NCI-H446 (cell line): ENCODE measurements at regions not wholly inside any gene's neighbourhood (a gene's known extent, or its start where the extent isn't known, plus 50 kb on each side); places are given as distances from the start of the nearest gene placed in this dataset.

Experiments
- DNase-seq, 2 experiments: peaks; one replicate each; lab custom pipeline; 2025; lab: John Stamatoyannopoulos, UW

DNA sequence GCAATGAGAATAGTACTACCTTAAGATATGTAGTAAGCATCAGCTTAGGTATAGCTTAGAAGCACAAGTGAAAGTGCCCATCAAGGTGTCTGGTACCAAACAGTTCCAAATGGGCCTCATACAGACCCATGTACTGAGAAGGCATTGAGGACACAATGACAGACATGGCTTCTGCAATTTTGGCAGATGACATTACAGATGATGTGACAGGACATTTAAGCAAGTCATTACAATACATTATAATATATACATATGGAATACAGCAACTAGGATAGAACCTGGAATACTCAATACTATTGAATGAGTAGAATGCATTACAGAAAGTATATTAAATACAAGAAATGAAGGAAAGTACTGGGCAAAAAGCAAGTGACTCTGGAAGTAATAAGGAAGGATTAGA is 256.4 kb downstream of the GXYLT1 start:
- no peak for DNase-seq

DNA sequence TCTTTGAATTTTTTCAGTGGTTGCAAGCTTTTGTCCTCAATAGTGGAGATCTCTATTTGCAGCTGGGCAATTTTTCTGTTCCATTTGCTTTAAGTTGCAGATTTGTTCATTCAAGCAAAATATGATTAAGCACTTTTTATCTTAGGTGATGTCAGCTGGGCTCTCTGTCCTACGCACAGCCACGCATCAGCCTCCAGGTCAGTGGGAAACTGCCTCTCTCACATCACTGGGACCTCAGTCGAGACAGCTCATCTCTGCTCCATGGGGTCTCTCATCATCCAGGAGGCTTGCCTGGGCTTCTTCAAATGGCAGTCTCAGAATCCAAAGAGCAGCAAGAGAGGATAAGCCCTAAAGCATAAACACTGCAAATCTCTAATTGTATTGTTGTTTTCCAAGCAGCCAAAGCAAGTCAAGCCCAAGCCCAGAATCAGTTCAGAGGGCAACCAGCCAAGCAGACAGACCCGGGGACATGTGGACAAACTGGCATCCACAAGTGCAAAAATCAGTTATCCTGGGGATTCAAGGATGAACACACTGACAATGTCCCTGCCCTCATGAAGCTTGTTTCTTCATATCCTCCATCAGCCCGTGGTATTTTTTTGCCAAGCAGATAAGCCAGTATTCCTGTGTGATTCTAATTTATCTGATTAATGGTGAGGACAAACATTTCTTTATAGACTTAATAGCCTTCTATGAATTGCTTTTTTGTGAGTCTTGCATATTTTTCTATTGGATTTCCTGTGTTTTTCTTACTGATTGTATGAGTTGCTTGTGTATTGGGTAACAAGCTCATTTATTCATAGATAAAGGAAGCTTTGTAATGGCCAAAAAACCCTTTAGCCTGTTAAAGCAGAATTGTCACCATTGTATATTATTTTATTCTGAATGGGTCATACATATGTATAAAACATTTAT is 262.5 kb downstream of the GXYLT1 start:
- DNase-seq, result no peak

DNA sequence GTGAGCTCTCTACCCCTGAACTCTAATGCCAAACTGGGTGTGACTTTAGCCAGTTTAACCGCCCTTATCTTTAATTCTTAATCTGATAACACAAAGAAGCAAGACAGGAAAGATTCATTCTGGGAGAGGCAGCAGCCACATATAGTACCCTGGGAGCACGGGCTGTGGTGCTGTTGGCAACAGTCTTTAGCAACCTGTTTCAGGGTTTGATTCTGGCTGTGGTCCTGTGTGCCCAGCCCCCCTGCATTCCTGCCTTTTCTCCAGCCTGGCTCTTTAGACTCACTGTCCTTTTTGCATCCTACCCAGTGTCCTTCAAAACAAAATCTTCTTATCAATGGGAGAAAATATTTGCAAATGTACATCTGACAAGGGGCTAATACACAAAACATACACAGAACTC is 275.2 kb downstream of the GXYLT1 start:
- no peak for DNase-seq

DNA sequence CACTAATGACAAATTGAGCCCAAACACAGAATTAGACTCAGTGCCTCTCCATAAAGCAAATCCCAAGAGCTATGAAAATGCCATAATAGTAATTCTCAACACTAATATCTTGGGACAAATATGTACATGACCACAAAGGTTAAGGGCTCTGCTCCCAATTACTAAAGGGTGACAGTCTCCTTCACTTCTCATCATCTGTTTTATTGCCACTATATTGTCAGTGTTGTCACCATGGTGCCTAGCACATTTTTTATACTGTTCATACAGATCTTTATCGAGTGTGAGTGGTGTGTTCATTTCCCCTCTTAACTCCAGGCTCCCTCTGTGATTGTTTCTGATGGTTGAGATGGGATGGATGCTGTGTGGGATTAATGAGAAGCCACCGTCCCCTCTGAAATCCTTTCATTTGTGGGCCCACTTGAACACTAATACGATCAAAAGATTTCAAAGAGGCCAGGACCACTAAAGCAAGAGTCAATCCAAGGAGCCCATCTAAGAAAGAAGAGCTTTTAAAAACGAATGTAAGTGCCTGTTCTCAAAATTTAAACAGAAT is 277.7 kb downstream of the GXYLT1 start:
- no peak for DNase-seq

- DNase-seq, result no peak
These were observed 288.4 kb downstream of the GXYLT1 start for GRCh38 chr12:41856228-41856627.

DNA sequence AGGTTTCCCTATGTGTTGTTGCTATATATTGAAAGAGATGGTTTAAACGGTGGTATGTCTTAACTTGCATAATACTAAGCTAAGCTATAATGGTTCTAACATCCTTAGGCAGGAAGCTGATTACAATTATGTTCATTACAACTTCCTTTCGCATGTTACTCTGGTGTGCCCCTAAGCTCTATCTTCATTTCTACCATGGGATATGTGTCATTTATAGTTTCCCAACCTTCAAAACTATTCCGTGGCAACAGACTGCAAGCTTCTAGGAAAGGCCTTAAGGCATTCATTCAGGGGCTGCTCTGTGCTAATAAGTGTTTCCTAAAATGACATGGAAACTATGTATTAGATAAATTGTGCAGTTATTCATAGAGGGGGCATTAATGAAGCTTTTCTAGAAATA is 294.6 kb downstream of the GXYLT1 start:
- DNase-seq, result no peak

DNA sequence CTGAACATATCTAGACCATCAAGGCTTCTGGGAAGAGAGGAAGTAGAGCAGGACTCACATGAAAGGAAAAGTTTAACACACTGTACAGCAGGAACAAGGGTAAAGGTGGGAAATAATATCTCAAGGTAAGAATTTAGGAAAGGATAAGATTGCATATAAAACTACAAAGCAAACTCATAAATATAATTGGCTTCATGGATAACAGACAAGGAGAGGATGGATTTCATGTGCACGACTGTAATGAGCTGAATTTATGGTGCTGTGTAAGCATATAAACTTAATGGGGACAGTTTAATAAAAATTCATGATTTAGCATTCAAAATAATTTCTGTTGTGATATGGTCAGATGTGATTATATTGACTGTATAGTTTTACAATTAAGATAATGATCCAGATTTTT is 298.0 kb downstream of the GXYLT1 start:
- no peak for DNase-seq

- DNase-seq, result no peak
These were observed 308.3 kb downstream of the GXYLT1 start for GRCh38 chr12:41836416-41836815.

DNA sequence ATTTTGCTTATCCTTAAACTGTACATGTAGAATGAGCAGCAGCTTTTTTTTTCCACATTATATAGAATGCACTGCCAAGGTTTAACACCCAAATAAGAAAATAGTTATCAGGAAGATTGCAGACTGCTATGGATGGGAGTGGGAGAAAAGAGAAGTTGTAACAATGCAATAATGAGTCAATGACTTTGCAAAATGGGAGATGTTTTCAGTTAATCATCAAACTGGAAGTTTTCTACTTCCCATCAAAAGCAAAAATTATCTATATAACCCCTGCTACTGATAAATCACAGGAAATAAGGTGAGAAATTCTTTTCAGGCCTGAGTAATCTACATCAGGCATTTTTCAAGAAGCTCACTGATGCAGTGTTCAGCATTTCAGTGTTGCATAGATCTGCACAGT is 309.1 kb downstream of the GXYLT1 start:
- no peak for DNase-seq

DNA sequence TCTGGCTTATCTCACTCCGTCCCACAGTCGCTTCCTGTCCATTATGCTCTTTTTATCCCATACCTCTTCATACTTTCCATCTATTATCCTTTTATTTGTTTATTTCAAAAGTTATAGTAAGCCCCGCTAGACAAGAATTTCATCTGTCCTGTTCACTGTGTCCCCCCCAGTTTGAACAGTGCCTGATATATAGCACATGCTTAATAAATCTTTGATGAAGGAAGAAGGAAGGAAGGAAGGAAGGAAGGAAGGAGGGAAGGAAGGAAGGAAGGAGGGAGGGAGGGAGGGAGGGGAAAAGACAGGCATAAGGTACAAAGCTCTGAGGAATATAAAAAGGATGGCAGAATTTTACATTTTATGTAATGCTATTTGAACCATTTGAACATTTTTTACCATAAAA is 324.7 kb downstream of the GXYLT1 start:
- no peak for DNase-seq

- DNase-seq, result no peak
These were observed 340.6 kb downstream of the GXYLT1 start for GRCh38 chr12:41804026-41804425.

- peak in 1 of 2 experiments; percentile 20 for DNase-seq
These were observed 341.9 kb downstream of the GXYLT1 start for GRCh38 chr12:41802803-41803202.

DNA sequence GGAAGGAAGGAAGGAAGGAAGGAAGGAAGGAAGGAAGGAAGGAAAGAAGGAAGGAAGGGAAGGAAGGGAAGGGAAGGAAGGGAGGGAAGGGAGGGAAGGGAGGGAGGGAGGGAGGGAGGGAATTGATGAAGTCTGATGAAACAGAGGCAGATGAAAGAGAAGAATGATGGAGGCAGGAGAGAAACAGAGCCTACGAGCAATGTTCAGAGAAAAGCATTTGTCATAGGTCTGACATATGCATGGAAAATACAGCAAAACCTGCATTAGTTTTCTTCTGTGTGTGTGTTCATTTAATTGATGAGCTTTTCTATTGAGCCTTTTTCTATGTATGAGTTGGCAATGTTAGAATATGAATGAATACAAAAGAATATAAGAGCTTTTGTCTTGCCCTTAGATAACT is 343.4 kb downstream of the GXYLT1 start:
- no peak for DNase-seq

DNA sequence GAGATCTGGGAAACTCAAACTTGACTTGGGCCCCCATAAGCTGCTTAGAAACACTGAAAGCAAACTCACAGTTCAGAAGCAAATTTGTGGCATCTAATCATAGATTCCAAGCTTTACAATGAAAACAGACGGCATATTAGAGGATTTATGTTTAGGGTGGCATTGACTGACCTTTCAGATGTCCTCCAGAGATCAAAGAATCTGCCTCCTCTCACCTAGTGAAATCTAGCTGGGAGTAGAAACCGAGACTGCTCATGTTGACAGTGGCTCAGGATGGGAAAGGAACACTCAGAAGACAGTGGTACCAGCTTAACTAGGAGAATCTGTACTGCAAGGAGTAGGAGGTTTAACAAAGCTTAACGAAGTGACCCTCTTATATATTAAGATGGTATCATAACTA is 345.0 kb downstream of the GXYLT1 start:
- DNase-seq, result no peak

GRCh38 chr12:41795910-41796309 is 348.8 kb downstream of the GXYLT1 start:
- peak in 1 of 2 experiments; percentile 23 for DNase-seq

DNA sequence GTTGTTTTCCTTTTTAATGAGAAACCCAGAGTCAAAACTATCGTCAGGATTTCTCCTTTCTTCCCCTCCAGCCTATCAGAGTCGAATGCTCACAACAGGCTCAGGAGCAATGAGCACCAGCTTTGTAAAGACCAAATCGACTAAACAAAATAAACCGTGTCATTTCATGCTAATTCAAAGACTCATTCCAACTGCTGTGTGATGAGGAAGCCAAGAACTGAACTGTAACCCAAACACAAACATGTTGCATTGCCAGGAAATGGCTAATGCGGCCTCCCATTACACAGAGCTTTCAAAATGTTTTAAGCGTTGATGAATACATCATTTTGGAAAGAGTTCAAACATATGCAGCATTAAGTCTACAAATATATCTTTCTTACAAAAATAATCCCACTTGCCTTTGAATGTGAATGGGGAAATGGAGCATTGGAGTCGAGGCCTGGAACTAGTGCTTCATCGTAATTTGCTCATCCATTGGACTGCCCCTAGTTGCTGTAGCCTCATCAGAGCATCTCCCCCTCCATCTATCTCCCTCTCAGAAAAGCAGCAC is 349.5 kb downstream of the GXYLT1 start:
- DNase-seq, result peak; percentile 78 to 80

GRCh38 chr12:41794336-41794735 is 350.3 kb downstream of the GXYLT1 start:
- no peak for DNase-seq

- no peak for DNase-seq
These were observed 359.7 kb downstream of the GXYLT1 start for GRCh38 chr12:41784957-41785356.

- DNase-seq, result no peak
These were observed 365.7 kb downstream of the GXYLT1 start for GRCh38 chr12:41778934-41779333.

DNA sequence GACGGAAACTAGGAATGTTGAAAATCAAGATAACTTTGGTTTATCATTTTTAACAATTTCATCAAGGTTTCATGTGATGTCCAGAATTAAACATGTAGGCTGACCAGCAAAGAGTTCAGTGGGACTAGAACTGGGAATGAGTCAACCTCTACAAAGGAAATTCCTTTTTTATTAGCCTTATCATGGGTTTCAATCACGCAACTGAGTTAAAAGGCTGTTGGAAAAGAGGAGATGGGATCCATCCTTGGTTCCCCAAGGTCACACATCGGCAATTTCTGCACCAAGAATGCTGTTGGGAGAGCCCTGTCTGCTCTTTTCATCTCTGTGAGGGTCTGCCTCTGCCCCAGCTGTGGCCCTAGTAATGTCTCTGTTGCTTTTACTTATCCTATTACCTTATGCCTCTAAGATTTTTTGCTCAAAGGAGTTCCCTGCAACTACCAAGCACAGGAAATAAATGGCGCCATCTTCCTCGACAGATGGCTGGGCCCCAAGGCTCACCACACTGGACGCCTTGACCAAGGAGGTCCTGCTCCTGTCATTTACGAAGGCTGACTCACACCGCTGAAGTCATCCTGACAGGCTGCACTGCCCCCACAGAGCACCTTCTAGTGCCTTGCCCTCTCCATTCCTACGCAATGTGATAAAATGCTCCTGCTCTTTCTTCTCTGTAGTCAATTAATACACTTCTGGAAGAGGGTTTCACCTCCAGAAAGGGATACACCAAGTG is 367.4 kb downstream of the GXYLT1 start:
- no peak for DNase-seq

- DNase-seq, result no peak
These were observed 372.2 kb downstream of the GXYLT1 start for GRCh38 chr12:41772478-41772877.

- DNase-seq, result no peak
These were observed 374.9 kb downstream of the GXYLT1 start for GRCh38 chr12:41769810-41770209.

GRCh38 chr12:41768456-41768855 is 376.2 kb downstream of the GXYLT1 start:
- no peak for DNase-seq
